ENCODE measurements at regions not wholly inside any gene's neighbourhood (a gene's known extent, or its start where the extent isn't known, plus 50 kb on each side); places are given as distances from the start of the nearest gene placed in this dataset.
A peak's percentile ranks its signal among the peaks of the same experiment; 100 is the strongest.

DNA sequence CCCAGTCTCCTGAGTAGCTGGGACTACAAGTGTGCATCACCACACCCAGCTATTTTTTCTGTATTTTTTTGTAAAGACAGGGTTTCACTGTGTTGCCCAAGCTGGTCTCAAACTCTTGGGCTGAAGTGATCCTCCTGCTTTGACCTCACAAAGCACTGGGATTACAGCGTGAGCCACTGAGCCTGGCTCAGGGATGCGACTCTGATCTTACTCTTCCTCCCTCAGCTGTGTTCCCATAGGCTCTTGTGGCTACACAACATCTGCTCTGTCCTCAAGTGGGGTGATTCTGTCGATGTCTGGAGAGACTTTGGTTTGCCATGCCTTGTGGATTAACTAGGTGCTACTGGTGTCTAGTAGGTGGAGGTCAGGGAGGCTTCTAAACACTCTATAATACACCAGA, 127.0 kb upstream of the SERPIND1 start:
- peaks cover 6% of the 10 kb centered on the region for H3K27me3 Mint-ChIP-seq (ENCODE audit: low read depth)
- Histone ChIP-seq H3K56ac (ENCODE audit: insufficient read length, low read depth, low read length) (no peak overlapping the region), H3T11ph (ENCODE audit: low read length) (no peak overlapping the region), H3K27me3 (ENCODE audit: insufficient read depth, low read length) (no peaks in the 10 kb centered on the region), H4K20me1 (ENCODE audit: control insufficient read depth, insufficient read depth, insufficient read length) (no peaks in the 10 kb centered on the region), H3K4me2 (ENCODE audit: insufficient read depth, insufficient read length, low read length) (no peak overlapping the region), H3K23me2 (ENCODE audit: insufficient read length, low read depth, low read length, poor library complexity, severe bottlenecking) (no peaks in the 10 kb centered on the region), H2BK120ac (ENCODE audit: low read depth, low read length, poor library complexity, severe bottlenecking) (no peak overlapping the region), H2BK5ac (ENCODE audit: insufficient read length, low read length) (no peak overlapping the region), H3K9me3 (ENCODE audit: control insufficient read depth, low read depth, low read length) (no peaks in the 10 kb centered on the region), H3K4ac (ENCODE audit: low read depth, low read length) (no peak overlapping the region), H3K79me1 (ENCODE audit: insufficient read depth, low read depth, low read length, poor library complexity, severe bottlenecking) (no peaks in the 10 kb centered on the region), H4K91ac (ENCODE audit: insufficient read length, low read depth, low read length) (no peak overlapping the region), H3K4me1 (ENCODE audit: insufficient read depth, low read length) (no peaks in the 10 kb centered on the region), H2AK5ac (ENCODE audit: insufficient read length, low read length) (no peak overlapping the region), H4K5ac (ENCODE audit: insufficient read length, low read depth, low read length) (no peak overlapping the region), H3K27ac (ENCODE audit: insufficient read length, low read depth, low read length) (no peak overlapping the region), H4K8ac (replicated peaks; ENCODE audit: insufficient read length, low read depth, low read length) (no peak overlapping the region), H3K79me2 (ENCODE audit: insufficient read depth, low read length) (no peaks in the 10 kb centered on the region), H2AFZ (ENCODE audit: low read length) (no peak overlapping the region), H2BK12ac (ENCODE audit: insufficient read length, low read depth, low read length) (no peak overlapping the region), H2BK15ac (ENCODE audit: low read depth, low read length) (no peak overlapping the region), H3K18ac (ENCODE audit: insufficient read length, low read depth, low read length) (no peak overlapping the region), H2BK20ac (ENCODE audit: low read depth, low read length, poor library complexity, severe bottlenecking) (no peak overlapping the region), H3K14ac (ENCODE audit: insufficient read depth, low read length) (no peak overlapping the region), H3K9ac (ENCODE audit: extremely low read depth, insufficient read length, low read length) (no peak overlapping the region), H3K23ac (ENCODE audit: insufficient read length, low read depth, low read length) (no peak overlapping the region)
- H3K9me3 Mint-ChIP-seq, result no peaks in the 10 kb centered on the region
- peaks cover 11 to 22% of the 10 kb centered on the region in 2 experiments for H3K4me1 Mint-ChIP-seq
- H3K36me3 Mint-ChIP-seq (ENCODE audit: insufficient read depth in 1 of 3, low read depth in 3 of 3), result no peaks in the 10 kb centered on the region
- H3K4me3 Mint-ChIP-seq, result no peak overlapping the region
- no peak for TF ChIP-seq CTCF (conservative IDR thresholded peaks at IDR 0.05)
- WGBS (ENCODE audit: extremely low coverage, insufficient read length, low lambda C conversion rate), result no CpG with 5 or more reads among the region's 3 CpGs
- no peak overlapping the region for H3K27ac Mint-ChIP-seq
- peak; percentile 7 for DNase-seq

Measured in H9 (cell line).